ENCODE measurements at regions not wholly inside any gene's neighbourhood (a gene's known extent, or its start where the extent isn't known, plus 50 kb on each side); places are given as distances from the start of the nearest gene placed in this dataset.

DNA sequence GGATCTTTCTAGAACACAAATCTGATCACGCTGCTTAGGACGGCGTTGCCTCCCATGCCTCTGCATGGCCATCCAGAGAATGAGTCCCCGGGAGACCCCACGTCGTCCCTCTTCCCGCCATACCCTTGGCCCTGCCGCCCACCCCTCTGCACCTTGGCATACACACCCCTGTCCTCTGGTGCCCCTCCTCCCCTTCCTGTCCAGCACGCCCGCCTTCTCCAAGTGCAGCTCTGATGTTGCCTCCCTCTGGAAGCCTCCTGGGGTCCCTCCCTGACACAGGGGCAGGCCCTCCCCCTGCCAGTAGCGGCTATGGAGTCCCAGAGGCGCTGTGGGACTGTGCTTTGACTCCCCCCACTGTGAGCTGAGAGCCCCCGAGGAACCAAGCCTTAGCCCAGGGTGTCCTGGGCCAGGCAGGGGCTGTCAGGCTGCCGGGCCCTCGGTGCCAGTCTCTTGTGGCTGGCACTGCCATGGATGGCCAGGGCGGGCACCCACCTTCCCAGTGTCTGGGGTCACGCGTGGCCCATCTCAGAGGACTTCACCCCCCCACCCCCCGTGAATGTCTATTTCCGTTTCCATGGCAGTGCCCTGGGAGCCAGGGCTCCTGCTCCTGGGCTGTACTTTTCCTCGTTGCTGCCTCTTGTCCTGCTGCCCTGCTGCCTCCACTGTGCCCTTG is 70.5 kb upstream of the RNU6ATAC start:
- TF ChIP-seq, protein P1, sequence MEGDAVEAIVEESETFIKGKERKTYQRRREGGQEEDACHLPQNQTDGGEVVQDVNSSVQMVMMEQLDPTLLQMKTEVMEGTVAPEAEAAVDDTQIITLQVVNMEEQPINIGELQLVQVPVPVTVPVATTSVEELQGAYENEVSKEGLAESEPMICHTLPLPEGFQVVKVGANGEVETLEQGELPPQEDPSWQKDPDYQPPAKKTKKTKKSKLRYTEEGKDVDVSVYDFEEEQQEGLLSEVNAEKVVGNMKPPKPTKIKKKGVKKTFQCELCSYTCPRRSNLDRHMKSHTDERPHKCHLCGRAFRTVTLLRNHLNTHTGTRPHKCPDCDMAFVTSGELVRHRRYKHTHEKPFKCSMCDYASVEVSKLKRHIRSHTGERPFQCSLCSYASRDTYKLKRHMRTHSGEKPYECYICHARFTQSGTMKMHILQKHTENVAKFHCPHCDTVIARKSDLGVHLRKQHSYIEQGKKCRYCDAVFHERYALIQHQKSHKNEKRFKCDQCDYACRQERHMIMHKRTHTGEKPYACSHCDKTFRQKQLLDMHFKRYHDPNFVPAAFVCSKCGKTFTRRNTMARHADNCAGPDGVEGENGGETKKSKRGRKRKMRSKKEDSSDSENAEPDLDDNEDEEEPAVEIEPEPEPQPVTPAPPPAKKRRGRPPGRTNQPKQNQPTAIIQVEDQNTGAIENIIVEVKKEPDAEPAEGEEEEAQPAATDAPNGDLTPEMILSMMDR (IDR thresholded peaks at IDR 0.05) = no peak
- TF ChIP-seq POLR2A (IDR thresholded peaks at IDR 0.05) = no peak
